Psoas muscle (tissue), 7 donors: ENCODE measurements at regions not wholly inside any gene's neighbourhood (a gene's known extent, or its start where the extent isn't known, plus 50 kb on each side); places are given as distances from the start of the nearest gene placed in this dataset.
"Not testable (repeated sequence)": the region's sequence is repeated elsewhere in the genome, so short reads cannot be mapped to it uniquely, and the experiment has no call there.

ENCODE experiments used
- ATAC-seq, 4 donors: fragments of 200-7000 bp; cut with Tn5 transposase; one replicate each; pipeline ENCODE4 v1.9.1; 2020; ENCODE audit warnings: moderate library complexity in 3 of 4, mild to moderate bottlenecking in 2 of 4
- DNase-seq, 2 donors: peaks; one replicate each; pipeline ENCODE4 v3.0.0-alpha.2; 2020
- H3K27ac ChIP-seq: fragments of 200-600 bp; one replicate; pipeline ENCODE4 v1.8.0; 2022
- H3K27me3 ChIP-seq, 3 donors: fragments of 200-600 bp in 1 of 3; one replicate each; pipeline versions ENCODE4 v1.6.1 to v1.8.0; 2013 to 2022; ENCODE audit warnings: low read length in 2 of 3, mild to moderate bottlenecking in 2 of 3, moderate library complexity in 1 of 3; ENCODE audit not compliant: insufficient read depth in 3 of 3
- H3K36me3 ChIP-seq, 2 donors: fragments of 200-600 bp in 1 of 2; one replicate each; pipeline versions ENCODE4 v1.6.1 to v1.8.0; 2013 to 2022; ENCODE audit warnings: low read depth in 1 of 2, mild to moderate bottlenecking in 1 of 2, moderate library complexity in 1 of 2; ENCODE audit not compliant: insufficient read depth in 1 of 2
- H3K4me1 ChIP-seq: fragments of 200-600 bp; one replicate; pipeline ENCODE4 v1.8.0; 2022
- H3K4me3 ChIP-seq: fragments of 200-600 bp; one replicate; pipeline ENCODE4 v1.8.0; 2022; ENCODE audit warnings: mild to moderate bottlenecking
- H3K9me3 ChIP-seq: fragments of 200-600 bp; one replicate; pipeline ENCODE4 v1.8.0; 2022
- CTCF ChIP-seq: fragments of 200-600 bp; IDR thresholded peaks from one replicate; pipeline ENCODE4 v1.8.0; 2022; ENCODE audit warnings: antibody characterized with exemption
- WGBS, 3 donors: extraction: QIAGEN DNeasy Blood & Tissue Kit; methylation state at CpG; one replicate each; pipeline versions ENCODE4 v1.1.6 to v1.1.7; 2013; 5-methylcytosine and 5-hydroxymethylcytosine counted together
- intact Hi-C, 2 donors: fragments of 100-400 bp; cut with DNase I; formaldehyde crosslinking; loops; one replicate each; pipeline versions ENCODE4 v1.11.0 to v1.14.2; 2022
- donor health status: healthy with polysubstance abuse.
- donor health status: DM: no; HTN: no; CAD: no; lungs with moderate emphysema.
- donor health status: Bipolar disorder and iron deficiency.
- donor health status: healthy.
- donor health status: DM: yes; HTN: yes; CAD: no.
- donor health status: DM: no; HTN: no; CAD: no.
- donor health status: DM: yes; HTN: yes; CAD: no.

GRCh38 chr6:27777126-27777525 is 135.1 kb downstream of the OR2B2 start:
- TF ChIP-seq CTCF: no peak
- intact Hi-C loops: no loop called here
- no peaks in the 10 kb centered on the region for H3K36me3 ChIP-seq
- H3K27me3 ChIP-seq: no peaks in the 10 kb centered on the region
- WGBS, 3 donors: 74 to 81% (median 79%) methylated on average over 10 of the region's 10 CpGs
- ATAC-seq: no peak
- DNase-seq: no peak
- H3K4me3 ChIP-seq: no peak overlapping the region
- no peaks in the 10 kb centered on the region for H3K4me1 ChIP-seq
- H3K27ac ChIP-seq: no peak overlapping the region
- H3K9me3 ChIP-seq: no peaks in the 10 kb centered on the region

GRCh38 chr6:27776504-27776903 is 135.7 kb downstream of the OR2B2 start:
- Histone ChIP-seq H3K27me3 (peaks cover 0 to under 1% (median 0%) of the 10 kb centered on the region in 3 donors), H3K36me3 (no peaks in the 10 kb centered on the region), H3K9me3 (no peaks in the 10 kb centered on the region), H3K27ac (no peak overlapping the region), H3K4me3 (no peak overlapping the region), H3K4me1 (no peaks in the 10 kb centered on the region)
- whole genome bisulfite sequencing, 3 donors: 84 to 95% (median 91%) methylated on average over 4 of the region's 4 CpGs
- TF ChIP-seq CTCF: no peak
- intact Hi-C loops: no loop called here
- DNase-seq (no peak), ATAC-seq (no peak)

GRCh38 chr6:27775796-27776184 is 136.4 kb downstream of the OR2B2 start:
- no peak for ATAC-seq
- Histone ChIP-seq H3K36me3 (no peaks in the 10 kb centered on the region), H3K4me3 (no peak overlapping the region), H3K27me3 (peaks cover 0 to 8% (median 0%) of the 10 kb centered on the region in 3 donors), H3K4me1 (no peaks in the 10 kb centered on the region), H3K9me3 (no peaks in the 10 kb centered on the region), H3K27ac (no peak overlapping the region)
- no peak for DNase-seq
- no peak for TF ChIP-seq CTCF
- 85 to 90% (median 86%) methylated on average over 9 of the region's 9 CpGs for WGBS, 3 donors
- intact Hi-C loops: no loop called here

GRCh38 chr6:27775138-27775795 is 136.9 kb downstream of the OR2B2 start:
- H3K9me3 ChIP-seq, H3K36me3 ChIP-seq, H3K4me1 ChIP-seq, intact Hi-C loops, ATAC-seq, DNase-seq, H3K27me3 ChIP-seq, H3K27ac ChIP-seq, H3K4me3 ChIP-seq: not testable (repeated sequence)
- WGBS, 3 donors: 48 to 57% (median 52%) methylated on average over 5 of the region's 5 CpGs

- not testable (repeated sequence) for H3K9me3 ChIP-seq, H3K4me3 ChIP-seq, ATAC-seq, H3K27ac ChIP-seq, DNase-seq, H3K36me3 ChIP-seq, H3K4me1 ChIP-seq
- WGBS, 3 donors: 81 to 91% (median 90%) methylated on average over 8 of the region's 8 CpGs
- H3K27me3 ChIP-seq: peaks cover 0 to 14% (median 0%) of the 10 kb centered on the region in 3 donors
- intact Hi-C loops: loop anchor here in 1 of 2 donors (5.0 kb wide), 1 partner anchor 123 kb away; no protein-coding TSS in a partner anchor
These were observed 138.0 kb downstream of the OR2B2 start for GRCh38 chr6:27774264-27774600.

GRCh38 chr6:27773542-27774263 is 138.5 kb downstream of the OR2B2 start:
- H3K4me3 ChIP-seq, H3K9me3 ChIP-seq, H3K4me1 ChIP-seq, ATAC-seq, H3K27ac ChIP-seq, DNase-seq, H3K36me3 ChIP-seq: not testable (repeated sequence)
- WGBS, 3 donors: 88 to 92% (median 90%) methylated on average over 10 of the region's 10 CpGs
- intact Hi-C loops: loop anchor here (2.0 to 5.0 kb wide), 2 partner anchors 121 to 124 kb away; no protein-coding TSS in a partner anchor
- peaks cover 0 to 16% (median 0%) of the 10 kb centered on the region in 3 donors for H3K27me3 ChIP-seq
